Pons (tissue), 1 donor: ENCODE measurements at regions not wholly inside any gene's neighbourhood (a gene's known extent, or its start where the extent isn't known, plus 50 kb on each side); places are given as distances from the start of the nearest gene placed in this dataset.

ENCODE experiments used
- DNase-seq: peaks from one replicate; pipeline ENCODE4 v3.0.0-alpha.2; 2016; ENCODE audit warnings: low spot score

- no peak for DNase-seq
These were observed 69.6 kb upstream of the GGTA1 start for GRCh38 chr9:121569266-121569648.

DNA sequence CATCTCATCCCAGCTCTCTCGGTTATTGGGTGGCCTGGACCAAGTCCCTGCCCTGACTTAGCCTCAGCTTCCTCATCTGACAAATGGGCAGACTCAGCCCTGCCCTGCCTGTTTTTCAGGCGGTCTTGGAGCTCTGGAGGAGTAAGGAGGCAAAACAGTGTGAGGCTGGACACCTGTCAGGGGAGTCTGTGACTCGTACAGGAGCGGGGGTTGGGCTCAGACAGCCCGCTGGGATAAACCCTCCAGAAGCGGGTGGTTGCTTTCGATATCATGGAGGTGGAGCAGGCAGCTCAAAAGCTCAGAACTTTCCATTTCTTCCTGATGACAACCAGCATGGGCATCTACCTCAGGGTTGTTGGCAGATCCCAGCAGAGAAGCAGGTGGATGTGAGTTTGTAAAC lies 72.9 kb upstream of the GGTA1 start:
- no peak for DNase-seq

GRCh38 chr9:121573717-121574485 lies 74.3 kb upstream of the GGTA1 start:
- no peak for DNase-seq

GRCh38 chr9:121574774-121575519 lies 75.3 kb upstream of the GGTA1 start:
- no peak for DNase-seq

DNA sequence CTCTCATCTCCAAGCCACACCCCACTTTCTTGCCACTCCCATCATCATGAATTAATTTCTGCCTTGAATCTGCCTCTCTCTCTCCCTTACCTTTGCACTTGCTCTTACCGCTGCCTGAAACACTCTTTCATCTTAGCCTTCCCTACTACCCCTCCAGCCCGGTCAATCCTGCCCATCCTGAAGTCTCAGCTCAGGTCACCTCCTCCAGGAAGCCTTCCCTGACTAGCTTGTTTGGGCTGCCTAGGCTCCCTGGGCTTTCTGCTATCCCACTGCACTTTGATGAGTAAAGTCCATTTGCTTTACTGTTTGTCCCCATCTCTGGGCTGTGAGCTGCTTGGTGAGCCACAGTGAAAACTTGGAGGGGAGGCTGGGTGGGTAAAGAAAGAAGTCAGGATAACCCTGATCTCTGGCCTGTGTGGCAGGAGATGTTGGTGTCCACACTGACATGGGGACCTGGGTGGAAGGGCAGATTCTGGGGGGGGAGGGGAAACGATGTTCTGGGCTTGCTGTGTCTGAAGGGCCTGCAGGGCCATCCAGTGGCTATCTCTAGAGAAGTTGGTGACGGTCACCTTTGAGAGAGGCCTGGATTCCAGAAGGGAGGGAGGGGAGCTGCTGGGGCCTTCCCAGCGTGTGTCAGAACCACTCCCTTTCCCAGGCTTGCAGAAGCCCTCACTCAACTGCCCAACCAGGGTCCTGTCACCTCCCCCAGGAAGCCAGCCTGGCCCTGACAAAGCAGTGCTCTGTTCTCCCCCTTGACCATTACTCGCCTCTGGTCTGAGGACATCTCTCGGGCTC lies 75.0 kb upstream of the DAB2IP start:
- DNase-seq = no peak

GRCh38 chr9:121577166-121577565 lies 74.3 kb upstream of the DAB2IP start:
- no peak for DNase-seq

GRCh38 chr9:121577572-121577971 lies 73.9 kb upstream of the DAB2IP start:
- no peak for DNase-seq

GRCh38 chr9:121581786-121582600 lies 69.4 kb upstream of the DAB2IP start:
- peak; percentile 91 for DNase-seq

DNA sequence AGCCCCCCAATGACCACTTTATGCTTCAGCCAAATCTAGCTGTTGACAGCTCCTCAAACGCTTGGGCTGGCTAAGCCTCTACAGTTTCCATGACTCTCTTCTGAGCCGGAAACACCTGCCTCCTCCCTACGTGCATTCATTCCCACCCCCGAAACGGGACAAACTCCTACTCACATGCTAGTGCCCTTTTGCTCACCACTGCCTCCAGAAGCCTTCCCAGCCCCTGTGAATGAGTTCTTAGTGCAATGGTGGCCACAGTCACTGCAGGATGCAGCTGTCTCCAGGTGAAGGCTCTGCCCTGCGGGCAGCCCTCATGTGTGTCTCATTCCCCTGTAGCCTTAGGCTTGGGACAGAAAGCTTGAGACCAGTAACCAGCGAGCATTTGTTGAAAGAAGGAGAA lies 68.8 kb upstream of the DAB2IP start:
- DNase-seq = no peak

GRCh38 chr9:121584421-121584820 lies 67.0 kb upstream of the DAB2IP start:
- no peak for DNase-seq

DNA sequence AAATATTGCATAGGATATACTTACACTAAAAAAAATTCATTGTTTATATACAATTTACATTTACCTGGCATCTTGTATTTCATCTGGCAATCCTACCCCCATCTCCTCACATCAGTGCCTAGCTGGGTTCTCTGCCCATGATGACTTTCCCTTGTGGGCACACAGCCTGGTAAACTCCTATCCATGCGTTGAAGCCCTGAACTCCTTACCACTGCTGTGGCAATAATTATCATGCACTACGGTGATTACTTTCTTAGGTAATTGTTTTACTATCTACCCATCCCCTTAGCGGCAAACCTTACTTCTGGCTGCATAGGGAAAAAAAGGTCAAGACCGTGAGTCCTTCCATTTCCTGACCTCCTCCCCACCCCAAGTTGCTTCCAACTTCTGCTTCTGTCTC lies 63.6 kb upstream of the DAB2IP start:
- DNase-seq = no peak

GRCh38 chr9:121589986-121590385 lies 61.4 kb upstream of the DAB2IP start:
- no peak for DNase-seq

GRCh38 chr9:121592265-121592664 lies 59.2 kb upstream of the DAB2IP start:
- DNase-seq = no peak

- no peak for DNase-seq
These were observed 58.4 kb upstream of the DAB2IP start for GRCh38 chr9:121593066-121593465.

GRCh38 chr9:121596515-121596914 lies 54.9 kb upstream of the DAB2IP start:
- DNase-seq = no peak

DNA sequence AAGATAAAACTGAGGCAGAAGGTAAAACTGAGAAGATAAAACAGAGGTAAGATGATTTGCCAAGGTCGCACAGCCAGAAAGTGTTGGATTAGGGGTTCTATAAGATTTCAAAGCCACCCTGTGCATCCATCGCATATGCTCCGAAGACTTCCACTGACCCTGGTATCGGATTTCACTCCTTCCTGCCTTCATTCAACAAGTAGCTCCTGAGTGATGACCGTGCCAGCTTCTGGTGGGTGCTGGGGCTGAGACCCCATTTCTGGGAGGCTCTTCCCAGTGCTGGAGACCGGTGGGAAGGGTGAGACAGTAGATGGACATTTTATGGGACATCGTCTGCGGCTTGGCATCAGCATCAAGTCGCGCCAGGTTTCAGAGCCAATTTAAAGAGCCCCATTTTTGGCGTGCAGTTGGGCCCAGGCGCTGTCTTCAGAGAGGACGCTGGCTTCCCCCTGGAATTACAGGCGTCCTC lies 53.7 kb upstream of the DAB2IP start:
- no peak for DNase-seq

DNA sequence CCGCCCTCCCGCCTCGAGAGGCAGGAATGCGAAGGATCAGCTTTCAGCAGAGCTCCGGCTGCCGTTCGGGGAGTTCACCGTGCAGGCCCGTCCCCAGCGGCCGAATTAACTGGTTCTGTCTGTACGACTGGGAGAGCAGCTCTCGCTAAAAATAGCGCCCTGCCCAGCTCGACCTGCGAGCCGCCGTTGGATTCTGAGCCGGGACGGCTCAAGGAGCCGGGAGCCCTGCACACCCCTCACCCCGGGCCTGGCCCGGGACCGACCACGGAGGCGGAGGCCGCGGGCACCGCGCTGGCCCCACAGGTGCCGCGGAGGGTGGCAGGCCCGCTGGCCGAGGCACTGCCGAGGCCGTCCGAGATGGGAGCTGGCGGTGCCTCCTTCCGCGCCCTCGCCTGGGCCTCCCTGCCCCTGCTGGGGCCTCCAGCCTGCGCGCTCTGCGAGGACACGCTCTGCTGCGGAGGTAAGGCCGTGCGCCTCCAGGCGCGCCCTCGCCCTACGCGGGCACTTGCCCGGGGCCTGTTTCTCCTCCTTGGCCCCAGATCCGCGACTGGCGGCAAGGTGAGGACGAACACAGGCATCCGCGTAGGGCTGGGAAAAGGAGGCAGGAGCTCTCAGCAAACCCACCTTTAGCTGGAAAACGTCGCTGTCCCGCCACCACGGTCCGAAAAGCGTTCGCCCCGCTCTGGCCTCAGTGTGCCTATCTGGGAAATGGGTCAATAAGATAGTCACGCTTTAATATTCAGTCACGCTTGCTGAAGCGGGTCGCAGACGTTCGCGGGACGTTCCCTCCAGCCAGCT lies 53.1 kb upstream of the DAB2IP start:
- DNase-seq = no peak

GRCh38 chr9:121598965-121599871 lies 52.2 kb upstream of the DAB2IP start:
- no peak for DNase-seq

DNA sequence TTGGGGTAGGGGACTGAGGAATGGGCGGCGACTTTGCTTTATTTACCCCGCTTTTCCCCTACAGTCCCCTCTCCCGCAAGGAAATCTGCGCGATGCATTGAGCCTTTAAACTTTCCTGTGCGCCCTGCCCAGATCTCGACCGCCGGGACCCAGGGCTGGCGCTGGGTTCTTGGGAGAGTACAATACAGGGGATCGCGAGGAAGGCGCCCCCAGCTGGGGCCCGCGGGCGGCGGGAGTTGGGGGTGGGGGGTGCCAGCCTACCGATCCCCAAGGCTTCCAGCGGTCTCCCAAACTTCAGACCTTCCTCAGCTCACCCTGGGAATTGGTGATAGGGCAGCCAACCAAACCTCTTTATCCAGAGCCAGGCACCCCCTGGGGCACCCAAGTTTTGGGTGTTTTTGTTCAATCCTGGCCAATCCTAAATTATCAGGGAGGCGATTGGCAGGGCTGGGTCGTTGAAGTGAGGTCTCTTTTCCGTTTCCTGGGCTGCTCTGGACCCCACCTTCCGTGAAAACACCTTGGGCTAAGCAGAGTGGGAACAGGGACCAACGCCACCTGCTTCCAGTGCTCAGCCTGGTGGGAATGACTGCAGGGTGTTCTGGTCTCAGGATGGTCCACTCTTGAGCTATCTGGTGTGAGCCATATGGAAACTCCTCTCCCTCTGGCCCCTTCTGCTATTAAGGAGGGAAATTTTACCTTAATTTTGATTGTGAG lies 51.4 kb upstream of the DAB2IP start:
- no peak for DNase-seq
